RWPE2 (cell line): ENCODE measurements at regions not wholly inside any gene's neighbourhood (a gene's known extent, or its start where the extent isn't known, plus 50 kb on each side); places are given as distances from the start of the nearest gene placed in this dataset.

Experiments used
- ATAC-seq: fragments of 200-7000 bp; cut with Tn5 transposase; 3 replicates; pipeline ENCODE4 v1.9.1; 2021; ENCODE audit warnings: low read depth
- DNase-seq: peaks from one replicate; pipeline ENCODE4 v3.0.0-alpha.2; 2020; ENCODE audit warnings: low spot score
- H3K27ac ChIP-seq: fragments of 450-650 bp; 2 replicates; pipeline ENCODE4 v1.5.1; 2017; ENCODE audit warnings: mild to moderate bottlenecking; ENCODE audit not compliant: poor library complexity, severe bottlenecking
- H3K27me3 ChIP-seq: fragments of 250-450 bp; sonication (Bioruptor Pico); 2 replicates; pipeline ENCODE4 v1.5.1; 2021; ENCODE audit warnings: mild to moderate bottlenecking, moderate library complexity; ENCODE audit not compliant: insufficient read depth, poor library complexity, severe bottlenecking
- H3K36me3 ChIP-seq: fragments of 250-450 bp; sonication (Bioruptor Pico); 2 replicates; pipeline ENCODE4 v1.5.1; 2020; ENCODE audit warnings: low read depth, mild to moderate bottlenecking, moderate library complexity
- H3K4me1 ChIP-seq: fragments of 250-450 bp; sonication (Bioruptor Pico); 2 replicates; pipeline ENCODE4 v1.5.1; 2021; ENCODE audit warnings: mild to moderate bottlenecking, moderate library complexity; ENCODE audit not compliant: insufficient read depth, poor library complexity, severe bottlenecking
- H3K4me3 ChIP-seq: fragments of 250-450 bp; sonication (Bioruptor Pico); 2 replicates; pipeline ENCODE4 v1.5.1; 2021; ENCODE audit warnings: mild to moderate bottlenecking, moderate library complexity; ENCODE audit not compliant: severe bottlenecking
- H3K9me3 ChIP-seq: fragments of 250-450 bp; sonication (Bioruptor Pico); 2 replicates; pipeline ENCODE4 v1.5.1; 2021; ENCODE audit warnings: mild to moderate bottlenecking, moderate library complexity; ENCODE audit not compliant: severe bottlenecking
- CTCF ChIP-seq: fragments of 450-650 bp; IDR thresholded peaks from one replicate; pipeline ENCODE4 v1.5.1; 2017; ENCODE audit warnings: mild to moderate bottlenecking, moderate library complexity; ENCODE audit not compliant: poor library complexity, severe bottlenecking

- Histone ChIP-seq H3K27me3 (peaks cover 7% of the 10 kb centered on the region), H3K4me3 (no peak overlapping the region), H3K36me3 (no peaks in the 10 kb centered on the region), H3K4me1 (no peaks in the 10 kb centered on the region), H3K27ac (no peak overlapping the region), H3K9me3 (no peaks in the 10 kb centered on the region)
- DNase-seq (no peak), ATAC-seq (no peak)
- no peak for TF ChIP-seq CTCF
Observed at GRCh38 chr6:90653750-90654149, 66.9 kb upstream of the MAP3K7 start.

- no peak for ATAC-seq
Observed at GRCh38 chr6:90650041-90650940, 63.4 kb upstream of the MAP3K7 start.

DNA sequence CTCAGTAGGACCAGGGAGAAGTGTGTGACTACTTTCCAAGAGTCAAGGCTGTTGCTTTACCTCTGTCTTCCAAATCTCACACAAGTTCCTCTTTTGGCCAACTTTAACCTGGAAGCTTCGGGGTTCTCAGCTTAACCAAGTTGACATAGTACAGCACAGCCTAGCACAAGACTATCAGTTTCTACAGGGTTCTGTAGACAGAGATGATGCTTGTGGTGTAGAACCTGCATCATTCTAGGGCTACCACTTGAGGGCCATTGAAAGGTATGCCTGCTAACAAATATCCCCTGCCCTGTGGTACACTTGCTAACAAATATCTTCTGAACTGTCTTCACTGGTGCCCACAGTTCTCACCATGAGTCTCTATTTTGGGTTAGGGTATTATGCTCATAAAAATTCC, 62.0 kb upstream of the MAP3K7 start:
- Histone ChIP-seq H3K36me3 (no peaks in the 10 kb centered on the region), H3K27ac (no peak overlapping the region), H3K27me3 (no peaks in the 10 kb centered on the region), H3K9me3 (no peaks in the 10 kb centered on the region), H3K4me1 (peaks cover 6% of the 10 kb centered on the region), H3K4me3 (no peak overlapping the region)
- DNase-seq (no peak), ATAC-seq (no peak)
- TF ChIP-seq CTCF = no peak

More at GRCh38 chr6:90650041-90650940, 63.4 kb upstream of the MAP3K7 start:
- no peak for TF ChIP-seq CTCF
- H3K27ac ChIP-seq = no peak overlapping the region
- no peak overlapping the region for H3K4me3 ChIP-seq
- no peak for DNase-seq
- peaks cover 6% of the 10 kb centered on the region for H3K4me1 ChIP-seq
- H3K36me3 ChIP-seq = no peaks in the 10 kb centered on the region
- no peaks in the 10 kb centered on the region for H3K27me3 ChIP-seq
- no peaks in the 10 kb centered on the region for H3K9me3 ChIP-seq

DNA sequence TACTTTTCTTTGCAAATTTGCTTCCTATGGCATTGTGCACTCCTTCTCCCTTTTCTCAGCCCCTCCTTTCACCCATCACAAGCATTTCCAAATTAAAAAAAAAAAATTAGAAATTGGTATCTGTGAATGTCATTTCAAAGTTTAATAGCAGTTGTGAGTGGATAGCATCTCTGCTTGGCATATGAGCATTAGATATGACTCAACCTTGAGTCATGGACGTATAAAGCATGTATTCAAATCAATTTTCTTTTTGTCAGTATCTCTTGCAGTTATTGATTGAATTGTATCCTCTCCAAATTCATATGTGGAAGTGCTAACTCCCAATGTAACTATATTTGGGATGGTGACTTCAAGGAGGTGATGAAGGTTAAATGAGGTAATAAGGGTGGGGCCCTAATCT, 60.1 kb upstream of the MAP3K7 start:
- no peaks in the 10 kb centered on the region for H3K27me3 ChIP-seq
- H3K9me3 ChIP-seq = no peaks in the 10 kb centered on the region
- peaks cover 6% of the 10 kb centered on the region for H3K4me1 ChIP-seq
- H3K27ac ChIP-seq = no peak overlapping the region
- no peaks in the 10 kb centered on the region for H3K36me3 ChIP-seq
- peak; percentile 41; the same call in 2 of the 3 replicates for ATAC-seq
- no peak for TF ChIP-seq CTCF
- no peak overlapping the region for H3K4me3 ChIP-seq
- DNase-seq = no peak

DNA sequence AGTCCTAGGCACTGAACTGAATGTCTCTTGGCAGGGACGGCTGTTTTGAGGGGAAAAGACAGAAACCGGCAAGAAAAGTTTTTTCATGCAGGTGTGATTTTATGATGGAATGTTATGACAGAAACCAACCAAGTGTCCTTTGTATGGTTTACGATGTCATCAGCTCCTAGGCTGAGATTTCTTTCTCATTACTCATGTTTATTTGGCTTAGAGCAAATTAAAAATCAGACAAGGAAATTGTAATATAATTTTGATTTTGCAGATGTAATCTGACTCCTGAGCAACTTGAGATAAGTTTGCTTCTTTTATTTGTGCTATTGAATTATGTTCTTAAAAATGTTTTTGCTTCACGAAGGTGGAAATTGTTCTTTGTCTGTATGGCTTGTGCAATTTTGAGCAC, 58.8 kb upstream of the MAP3K7 start:
- 0 out of 3 replicates have a peak, but pooled peaks have one; percentile 21 for ATAC-seq

More for the DNA sequence above, 58.8 kb upstream of the MAP3K7 start:
- no peaks in the 10 kb centered on the region for H3K27me3 ChIP-seq
- H3K4me3 ChIP-seq = no peak overlapping the region
- H3K36me3 ChIP-seq = no peaks in the 10 kb centered on the region
- H3K4me1 ChIP-seq = peaks cover 6% of the 10 kb centered on the region
- no peaks in the 10 kb centered on the region for H3K9me3 ChIP-seq
- DNase-seq = no peak
- TF ChIP-seq CTCF = no peak
- no peak overlapping the region for H3K27ac ChIP-seq
